Mucosa of rectum (tissue), 2 donors: ENCODE measurements at regions not wholly inside any gene's neighbourhood (a gene's known extent, or its start where the extent isn't known, plus 50 kb on each side); places are given as distances from the start of the nearest gene placed in this dataset.

Source experiments
- H3K27ac ChIP-seq, 2 donors: one replicate each; pipeline ENCODE4 v1.7.0; 2013; ENCODE audit warnings: inconsistent platforms in 2 of 2, low read depth in 2 of 2, low read length in 2 of 2
- H3K27me3 ChIP-seq, 2 donors: one replicate each; pipeline ENCODE4 v1.7.0; 2013; ENCODE audit warnings: low read length in 2 of 2; ENCODE audit not compliant: control insufficient read depth in 2 of 2, insufficient read depth in 2 of 2
- H3K36me3 ChIP-seq, 2 donors: one replicate each; pipeline ENCODE4 v1.7.0; 2013; ENCODE audit warnings: low read length in 2 of 2; ENCODE audit not compliant: control insufficient read depth in 2 of 2, insufficient read depth in 2 of 2
- H3K4me1 ChIP-seq, 2 donors: one replicate each; pipeline ENCODE4 v1.7.0; 2013; ENCODE audit warnings: low read length in 2 of 2, mild to moderate bottlenecking in 1 of 2; ENCODE audit not compliant: control insufficient read depth in 2 of 2, insufficient read depth in 2 of 2
- H3K4me3 ChIP-seq, 2 donors: one replicate each; pipeline ENCODE4 v1.7.0; 2013; ENCODE audit warnings: low read length in 2 of 2
- H3K9ac ChIP-seq, 2 donors: one replicate each; pipeline ENCODE4 v1.7.0; 2013; ENCODE audit warnings: low read length in 2 of 2, low read depth in 1 of 2, mild to moderate bottlenecking in 1 of 2
- H3K9me3 ChIP-seq, 2 donors: one replicate each; pipeline ENCODE4 v1.7.0; 2013; ENCODE audit warnings: low read length in 2 of 2; ENCODE audit not compliant: control insufficient read depth in 2 of 2
- donor health status: healthy.
- donor health status: Normal muscosa, but diverticular disease.

DNA sequence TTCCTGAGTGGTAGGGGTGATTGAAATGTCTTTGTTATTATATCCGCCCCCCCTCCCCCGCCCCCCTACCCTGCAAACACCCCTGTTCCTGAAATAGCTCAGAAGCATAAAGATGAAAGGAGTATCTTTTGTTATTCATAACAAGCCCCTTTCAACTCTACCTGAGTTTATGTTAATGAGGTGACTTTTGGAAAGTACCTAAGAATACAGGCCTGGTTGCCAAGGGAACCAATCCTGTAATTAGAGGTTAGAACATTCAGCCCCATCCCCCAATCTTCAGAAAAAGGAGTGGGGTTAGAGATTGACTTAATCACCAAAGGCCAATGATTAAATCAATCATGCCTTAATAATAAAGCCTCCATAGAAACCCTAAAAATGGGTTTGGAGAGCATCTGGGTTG is 979.2 kb upstream of the GJE1 start:
- Histone ChIP-seq H3K27ac (no peak overlapping the region), H3K9ac (no peak overlapping the region), H3K36me3 (no peaks in the 10 kb centered on the region), H3K4me3 (no peak overlapping the region), H3K4me1 (no peaks in the 10 kb centered on the region), H3K9me3 (no peaks in the 10 kb centered on the region), H3K27me3 (no peaks in the 10 kb centered on the region)

- Histone ChIP-seq H3K27me3 (no peaks in the 10 kb centered on the region), H3K4me3 (no peak overlapping the region), H3K9ac (no peak overlapping the region), H3K27ac (no peak overlapping the region), H3K9me3 (no peaks in the 10 kb centered on the region), H3K36me3 (no peaks in the 10 kb centered on the region), H3K4me1 (no peaks in the 10 kb centered on the region)
These were observed 979.8 kb upstream of the GJE1 start for GRCh38 chr6:141152951-141153350.

- Histone ChIP-seq H3K36me3 (no peaks in the 10 kb centered on the region), H3K9me3 (no peaks in the 10 kb centered on the region), H3K27me3 (no peaks in the 10 kb centered on the region), H3K27ac (no peak overlapping the region), H3K4me3 (no peak overlapping the region), H3K4me1 (no peaks in the 10 kb centered on the region), H3K9ac (no peak overlapping the region)
These were observed 980.9 kb upstream of the GJE1 start for GRCh38 chr6:141151710-141152417.

GRCh38 chr6:141141870-141142269 is 990.9 kb upstream of the GJE1 start:
- Histone ChIP-seq H3K27ac (no peak overlapping the region), H3K4me1 (no peaks in the 10 kb centered on the region), H3K27me3 (no peaks in the 10 kb centered on the region), H3K9me3 (no peaks in the 10 kb centered on the region), H3K9ac (no peak overlapping the region), H3K36me3 (no peaks in the 10 kb centered on the region), H3K4me3 (no peak overlapping the region)

DNA sequence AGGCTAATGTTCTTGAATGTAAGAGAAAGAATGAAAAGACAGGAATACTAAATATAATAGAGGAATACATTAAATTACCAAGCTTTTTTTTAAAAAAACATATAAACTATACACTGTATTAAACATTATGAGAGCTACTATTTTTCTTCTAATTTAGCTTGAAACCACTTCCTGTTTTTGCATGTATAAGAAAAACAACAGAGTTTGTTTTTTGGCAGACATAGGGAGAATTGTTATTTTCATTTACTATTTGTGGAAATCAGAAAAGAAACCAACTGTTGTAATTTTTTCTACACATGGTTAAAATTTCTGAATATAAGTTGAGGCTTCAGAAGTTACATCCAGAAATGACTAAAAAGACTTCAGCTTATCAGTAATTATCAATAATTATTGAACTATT is 991.8 kb upstream of the GJE1 start:
- Histone ChIP-seq H3K27me3 (no peaks in the 10 kb centered on the region), H3K9me3 (no peaks in the 10 kb centered on the region), H3K36me3 (no peaks in the 10 kb centered on the region)

GRCh38 chr6:141139461-141139860 is 993.3 kb upstream of the GJE1 start:
- H3K36me3 ChIP-seq = no peaks in the 10 kb centered on the region
- H3K4me1 ChIP-seq = no peaks in the 10 kb centered on the region
- no peaks in the 10 kb centered on the region for H3K9me3 ChIP-seq
- no peak overlapping the region for H3K4me3 ChIP-seq
- H3K9ac ChIP-seq = no peak overlapping the region
- no peak overlapping the region for H3K27ac ChIP-seq
- no peaks in the 10 kb centered on the region for H3K27me3 ChIP-seq

More for the DNA sequence above, 991.8 kb upstream of the GJE1 start:
- H3K4me3 ChIP-seq = no peak overlapping the region
- H3K27ac ChIP-seq = no peak overlapping the region
- no peaks in the 10 kb centered on the region for H3K4me1 ChIP-seq
- no peak overlapping the region for H3K9ac ChIP-seq

DNA sequence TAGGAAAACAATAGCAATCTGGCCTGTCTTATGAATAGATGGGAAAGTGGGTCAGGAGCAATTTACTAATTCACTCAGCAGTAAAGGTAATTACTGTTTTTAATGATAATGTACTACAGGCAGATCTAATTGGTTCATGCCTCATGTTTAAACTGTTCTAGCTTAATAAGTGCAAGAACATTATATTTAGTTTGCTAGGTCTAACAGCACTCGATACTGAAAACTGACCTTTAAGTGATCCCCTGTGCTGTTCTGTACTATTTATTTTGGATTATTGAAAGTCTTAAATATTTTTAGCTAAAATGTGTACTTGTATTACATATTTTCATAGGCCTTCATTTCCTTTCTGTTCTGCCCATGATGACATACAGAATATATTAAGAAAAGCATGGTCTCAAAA is 998.0 kb upstream of the GJE1 start:
- no peaks in the 10 kb centered on the region for H3K27me3 ChIP-seq
- no peaks in the 10 kb centered on the region for H3K36me3 ChIP-seq
- H3K9ac ChIP-seq = no peak overlapping the region
- no peak overlapping the region for H3K4me3 ChIP-seq
- H3K4me1 ChIP-seq = no peaks in the 10 kb centered on the region
- H3K9me3 ChIP-seq = no peaks in the 10 kb centered on the region
- no peak overlapping the region for H3K27ac ChIP-seq

GRCh38 chr6:141133836-141134235 is 998.9 kb upstream of the GJE1 start:
- Histone ChIP-seq H3K27ac (no peak overlapping the region), H3K36me3 (no peaks in the 10 kb centered on the region), H3K27me3 (no peaks in the 10 kb centered on the region), H3K9ac (no peak overlapping the region), H3K4me1 (no peaks in the 10 kb centered on the region), H3K9me3 (no peaks in the 10 kb centered on the region), H3K4me3 (no peak overlapping the region)

- no peaks in the 10 kb centered on the region for H3K27me3 ChIP-seq
- no peaks in the 10 kb centered on the region for H3K4me1 ChIP-seq
- H3K36me3 ChIP-seq = no peaks in the 10 kb centered on the region
- no peak overlapping the region for H3K27ac ChIP-seq
- no peak overlapping the region for H3K9ac ChIP-seq
- H3K9me3 ChIP-seq = no peaks in the 10 kb centered on the region
- H3K4me3 ChIP-seq = no peak overlapping the region
These were observed 999.4 kb upstream of the GJE1 start for GRCh38 chr6:141133346-141133745.

GRCh38 chr6:141131616-141132015 is 1001.1 kb upstream of the GJE1 start:
- H3K27ac ChIP-seq = no peak overlapping the region
- no peak overlapping the region for H3K9ac ChIP-seq
- no peaks in the 10 kb centered on the region for H3K4me1 ChIP-seq
- H3K36me3 ChIP-seq = no peaks in the 10 kb centered on the region
- H3K4me3 ChIP-seq = no peak overlapping the region
- H3K9me3 ChIP-seq = no peaks in the 10 kb centered on the region
- H3K27me3 ChIP-seq = no peaks in the 10 kb centered on the region

DNA sequence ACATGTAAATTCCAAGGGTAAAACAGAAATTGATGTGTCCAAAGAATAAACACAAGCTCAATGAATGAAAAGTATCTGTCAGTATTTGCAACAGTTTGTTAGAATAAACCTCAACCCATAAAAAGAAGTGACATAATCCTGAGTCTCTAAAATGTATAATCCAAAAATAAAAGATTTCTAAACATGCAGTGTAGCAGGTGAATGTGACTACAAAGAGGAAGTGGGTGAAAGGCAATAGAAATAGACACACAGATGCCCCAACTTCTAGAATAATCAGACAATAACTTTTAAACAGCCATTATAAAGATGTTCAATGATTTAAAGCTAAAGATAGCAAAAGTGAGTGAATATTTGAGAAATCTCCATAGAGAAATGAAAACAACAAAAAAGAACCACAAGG is 1009.2 kb upstream of the GJE1 start:
- H3K27ac ChIP-seq = no peak overlapping the region
- H3K36me3 ChIP-seq = no peaks in the 10 kb centered on the region
- H3K4me1 ChIP-seq = no peaks in the 10 kb centered on the region
- H3K9me3 ChIP-seq = no peaks in the 10 kb centered on the region
- H3K9ac ChIP-seq = no peak overlapping the region
- H3K4me3 ChIP-seq = no peak overlapping the region
- no peaks in the 10 kb centered on the region for H3K27me3 ChIP-seq
